HCT116 (cell line): ENCODE measurements at regions not wholly inside any gene's neighbourhood (a gene's known extent, or its start where the extent isn't known, plus 50 kb on each side); places are given as distances from the start of the nearest gene placed in this dataset.

Source experiments
- ATAC-seq: fragments of 200-7000 bp; cut with Tn5 transposase; 2 replicates; pipeline ENCODE4 v1.9.1; 2020; ENCODE audit warnings: mild to moderate bottlenecking, moderate library complexity
- BruUV-seq: library from RNA; stranded (reverse); fragments of 400-500 nt; replicated peaks from 2 replicates; lab custom pipeline; 2021; lab: Mats Ljungman, UMichigan
- CTCF ChIA-PET: fragments of 300-600 bp; sonication (Branson Sonifier 250); formaldehyde crosslinking; loops from one replicate; lab custom pipeline; 2021; ENCODE audit warnings: antibody characterized with exemption; lab: Charles Lee
- POLR2A ChIA-PET: fragments of 300-600, 350-600 bp; sonication (Branson Sonifier 250); formaldehyde crosslinking; loops from one replicate; lab custom pipeline; 2021; ENCODE audit warnings: antibody characterized with exemption; lab: Charles Lee
- RAD21 ChIA-PET, 2 experiments: fragments of 300-600 bp; sonication (Branson Sonifier 250); formaldehyde crosslinking; loops; one replicate each; lab custom pipeline; 2023; ENCODE audit warnings: low total read pairs in 2 of 2; ENCODE audit not compliant: uncharacterized antibody in 2 of 2, unreplicated experiment in 2 of 2, low non-redundant PET in 1 of 2; lab: Charles Lee
- DNase-seq: peaks from one replicate; pipeline ENCODE4 v3.0.0-alpha.2; 2010; ENCODE audit warnings: low read depth, low spot score
- H2AFZ ChIP-seq: fragments of 200-600 bp; shearing (Covaris generic), sonication (generic); 2 replicates; pipeline ENCODE4 v1.6.1; 2017; ENCODE audit warnings: low read depth, mixed run types, mixed read lengths, antibody characterized with exemption, low read length; ENCODE audit not compliant: poor library complexity, severe bottlenecking
- H3K27ac ChIP-seq: 2 replicates; pipeline ENCODE4 v1.5.1; 2012; ENCODE audit warnings: low read depth, low read length
- H3K27me3 ChIP-seq: fragments of 200-600 bp; sonication (generic); 2 replicates; pipeline ENCODE4 v1.6.1; 2016; ENCODE audit warnings: mixed run types, low read length, mixed read lengths; ENCODE audit not compliant: insufficient read depth
- H3K36me3 ChIP-seq, 2 experiments: fragments of 200-500 bp in 1 of 2; fragments of 200-600 bp in 1 of 2; sonication (Bioruptor generic) in 1 of 2; sonication (generic) in 1 of 2; 2 replicates each; pipeline versions ENCODE4 v1.5.1 to v1.6.1; 2014 to 2016; ENCODE audit warnings: low read length in 2 of 2, inconsistent platforms in 1 of 2, mixed read lengths in 1 of 2, mixed run types in 1 of 2; ENCODE audit not compliant: insufficient read depth in 2 of 2, control insufficient read depth in 1 of 2
- H3K4me1 ChIP-seq, 2 experiments: fragments of 200-600 bp in 1 of 2; sonication (generic) in 1 of 2; 2 replicates each; pipeline versions ENCODE4 v1.5.1 to v1.6.1; 2012 to 2017; ENCODE audit warnings: low read length in 2 of 2, inconsistent platforms in 1 of 2, mild to moderate bottlenecking in 1 of 2, mixed read lengths in 1 of 2, mixed run types in 1 of 2, moderate library complexity in 1 of 2; ENCODE audit not compliant: insufficient read depth in 2 of 2, control insufficient read depth in 1 of 2
- H3K4me2 ChIP-seq: fragments of 200-600 bp; sonication (generic); 2 replicates; pipeline ENCODE4 v1.6.1; 2017; ENCODE audit warnings: mixed run types, low read length, mixed read lengths
- H3K4me3 ChIP-seq, 2 experiments: fragments of 200-600 bp in 1 of 2; sonication (generic) in 1 of 2; replicated peaks in 1 of 2; 2 replicates each; pipeline ENCODE4 v1.5.1; 2011 to 2016; ENCODE audit warnings: low read length in 2 of 2, control low read depth in 1 of 2, low read depth in 1 of 2, mild to moderate bottlenecking in 1 of 2, mixed read lengths in 1 of 2, mixed run types in 1 of 2
- H3K79me2 ChIP-seq: fragments of 200-600 bp; sonication (generic); 2 replicates; pipeline ENCODE4 v1.6.1; 2017; ENCODE audit warnings: mild to moderate bottlenecking, mixed run types, low read length, moderate library complexity, mixed read lengths; ENCODE audit not compliant: insufficient read depth
- H3K9ac ChIP-seq: fragments of 200-600 bp; sonication (generic); 2 replicates; pipeline ENCODE4 v1.6.1; 2016; ENCODE audit warnings: low read length, mixed read lengths
- H3K9me2 ChIP-seq: fragments of 200-600 bp; sonication (generic), shearing (Covaris generic); 2 replicates; pipeline ENCODE4 v1.6.1; 2017; ENCODE audit warnings: mixed run types, mild to moderate bottlenecking, moderate library complexity; ENCODE audit not compliant: insufficient read depth
- H3K9me3 ChIP-seq, 2 experiments: fragments of 200-500 bp in 1 of 2; fragments of 200-600 bp in 1 of 2; sonication (Bioruptor generic) in 1 of 2; sonication (generic) in 1 of 2; 2 replicates each; pipeline ENCODE4 v1.6.1; 2014 to 2017; ENCODE audit warnings: low read length in 2 of 2, mixed read lengths in 2 of 2, inconsistent platforms in 1 of 2, low read depth in 1 of 2, mild to moderate bottlenecking in 1 of 2, mixed run types in 1 of 2, moderate library complexity in 1 of 2; ENCODE audit not compliant: control insufficient read depth in 1 of 2, insufficient read depth in 1 of 2
- H4K20me1 ChIP-seq: fragments of 200-600 bp; sonication (generic), shearing (Covaris generic); 2 replicates; pipeline ENCODE4 v1.6.1; 2017; ENCODE audit warnings: mixed run types, mild to moderate bottlenecking, moderate library complexity; ENCODE audit not compliant: insufficient read depth
- CBX3 ChIP-seq: IDR thresholded peaks from 2 replicates; pipeline ENCODE4 v1.6.1; 2012; ENCODE audit warnings: low read depth
- CEBPB ChIP-seq: IDR thresholded peaks from 2 replicates; pipeline ENCODE4 v1.6.1; 2012; ENCODE audit warnings: low read depth
- CTCF ChIP-seq, 3 experiments: fragments of 200-600 bp in 1 of 3; sonication (generic) in 1 of 3; IDR thresholded peaks in 2 of 3; conservative IDR thresholded peaks in 1 of 3; 2 replicates each; pipeline ENCODE4 v1.5.1; 2012 to 2017; ENCODE audit warnings: low read depth in 2 of 3, low read length in 2 of 3, antibody characterized with exemption in 1 of 3, borderline replicate concordance in 1 of 3, control low read depth in 1 of 3, mild to moderate bottlenecking in 1 of 3, mixed read lengths in 1 of 3, mixed run types in 1 of 3, moderate library complexity in 1 of 3; ENCODE audit not compliant: insufficient read depth in 1 of 3
- JUND ChIP-seq: IDR thresholded peaks from 2 replicates; pipeline ENCODE4 v1.6.1; 2012
- POLR2AphosphoS5 ChIP-seq: IDR thresholded peaks from 2 replicates; pipeline ENCODE4 v1.6.1; 2011; ENCODE audit warnings: mild to moderate bottlenecking, low read depth, low read length, moderate library complexity
- intact Hi-C: fragments of 100-400 bp; cut with micrococcal nuclease; formaldehyde crosslinking; loops from 2 replicates; pipeline ENCODE4 v1.10.0; 2022
- TF ChIP-seq, protein P1 (sequence below): IDR thresholded peaks from 2 replicates; pipeline ENCODE4 v1.6.1; 2012; ENCODE audit warnings: low read depth

GRCh38 chr16:54588026-54588425 lies 301.4 kb upstream of the IRX3 start:
- Histone ChIP-seq H3K79me2 (no peaks in the 10 kb centered on the region), H3K36me3 (no peaks in the 10 kb centered on the region), H3K4me3 (no peak overlapping the region)
- intact Hi-C loops, result no loop called here
- TF ChIP-seq POLR2AphosphoS5 (no peak), JUND (no peak), CEBPB (no peak), CTCF (IDR thresholded peaks at IDR 0.05 in 2 of 3, conservative IDR thresholded peaks at IDR 0.05 in 1 of 3; ENCODE audit: borderline replicate concordance in 1 of 3, insufficient read depth in 1 of 3, low read depth in 2 of 3, low read length in 2 of 3) (no peak), CBX3 (no peak)
- TF ChIP-seq, protein P1, sequence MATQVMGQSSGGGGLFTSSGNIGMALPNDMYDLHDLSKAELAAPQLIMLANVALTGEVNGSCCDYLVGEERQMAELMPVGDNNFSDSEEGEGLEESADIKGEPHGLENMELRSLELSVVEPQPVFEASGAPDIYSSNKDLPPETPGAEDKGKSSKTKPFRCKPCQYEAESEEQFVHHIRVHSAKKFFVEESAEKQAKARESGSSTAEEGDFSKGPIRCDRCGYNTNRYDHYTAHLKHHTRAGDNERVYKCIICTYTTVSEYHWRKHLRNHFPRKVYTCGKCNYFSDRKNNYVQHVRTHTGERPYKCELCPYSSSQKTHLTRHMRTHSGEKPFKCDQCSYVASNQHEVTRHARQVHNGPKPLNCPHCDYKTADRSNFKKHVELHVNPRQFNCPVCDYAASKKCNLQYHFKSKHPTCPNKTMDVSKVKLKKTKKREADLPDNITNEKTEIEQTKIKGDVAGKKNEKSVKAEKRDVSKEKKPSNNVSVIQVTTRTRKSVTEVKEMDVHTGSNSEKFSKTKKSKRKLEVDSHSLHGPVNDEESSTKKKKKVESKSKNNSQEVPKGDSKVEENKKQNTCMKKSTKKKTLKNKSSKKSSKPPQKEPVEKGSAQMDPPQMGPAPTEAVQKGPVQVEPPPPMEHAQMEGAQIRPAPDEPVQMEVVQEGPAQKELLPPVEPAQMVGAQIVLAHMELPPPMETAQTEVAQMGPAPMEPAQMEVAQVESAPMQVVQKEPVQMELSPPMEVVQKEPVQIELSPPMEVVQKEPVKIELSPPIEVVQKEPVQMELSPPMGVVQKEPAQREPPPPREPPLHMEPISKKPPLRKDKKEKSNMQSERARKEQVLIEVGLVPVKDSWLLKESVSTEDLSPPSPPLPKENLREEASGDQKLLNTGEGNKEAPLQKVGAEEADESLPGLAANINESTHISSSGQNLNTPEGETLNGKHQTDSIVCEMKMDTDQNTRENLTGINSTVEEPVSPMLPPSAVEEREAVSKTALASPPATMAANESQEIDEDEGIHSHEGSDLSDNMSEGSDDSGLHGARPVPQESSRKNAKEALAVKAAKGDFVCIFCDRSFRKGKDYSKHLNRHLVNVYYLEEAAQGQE, result no peak
- TF ChIP-seq, all 23 proteins: peak for 0
- no peaks in the 10 kb centered on the region for H4K20me1 ChIP-seq
- no peak overlapping the region for H3K27ac ChIP-seq
- H3K27me3 ChIP-seq, result peaks cover 8% of the 10 kb centered on the region; the same call in 1 of the 2 replicates
- H3K9ac ChIP-seq, result no peak overlapping the region
- H3K4me1 ChIP-seq, result no peaks in the 10 kb centered on the region
- H3K9me2 ChIP-seq, result no peaks in the 10 kb centered on the region
- POLR2A ChIA-PET, result no interaction called here
- H3K9me3 ChIP-seq, result no peaks in the 10 kb centered on the region
- ATAC-seq, result no peak
- DNase-seq, result no peak
- H2AFZ ChIP-seq, result no peak overlapping the region
- CTCF ChIA-PET, result no interaction called here
- no TSS peak for BruUV-seq
- no peak overlapping the region for H3K4me2 ChIP-seq
- RAD21 ChIA-PET, result no interaction called here
